Type B pancreatic cell (in vitro differentiated cells): ENCODE measurements at regions not wholly inside any gene's neighbourhood (a gene's known extent, or its start where the extent isn't known, plus 50 kb on each side); places are given as distances from the start of the nearest gene placed in this dataset.

Source experiments
- DNase-seq: peaks from one replicate; pipeline ENCODE4 v3.0.0; 2021; ENCODE audit warnings: mixed read lengths; ENCODE audit not compliant: unreplicated experiment; ENCODE audit errors: extremely low spot score
- H3K27ac Mint-ChIP-seq: 2 replicates; pipeline ENCODE4 v1.8.0; 2021; ENCODE audit warnings: mild to moderate bottlenecking, mixed read lengths
- H3K27me3 Mint-ChIP-seq: 2 replicates; pipeline ENCODE4 v1.8.0; 2021; ENCODE audit warnings: mixed read lengths
- H3K36me3 Mint-ChIP-seq: 2 replicates; pipeline ENCODE4 v1.8.0; 2021; ENCODE audit warnings: mixed read lengths
- H3K4me1 Mint-ChIP-seq: one replicate; pipeline ENCODE4 v1.8.0; 2021; ENCODE audit warnings: mixed read lengths; ENCODE audit not compliant: unreplicated experiment
- H3K4me3 Mint-ChIP-seq: 2 replicates; pipeline ENCODE4 v1.8.0; 2021; ENCODE audit warnings: mild to moderate bottlenecking, mixed read lengths
- H3K9me3 Mint-ChIP-seq: 2 replicates; pipeline ENCODE4 v1.8.0; 2021; ENCODE audit warnings: mixed read lengths
- CTCF ChIP-seq: fragments of 200-600 bp; sonication (generic); conservative IDR thresholded peaks from 2 replicates; pipeline ENCODE4 v1.5.0; 2021; ENCODE audit warnings: antibody characterized with exemption, mild to moderate bottlenecking

GRCh38 chr5:60366489-60366888 is 333.5 kb downstream of the DEPDC1B start:
- Mint-ChIP-seq H3K27ac (no peak overlapping the region), H3K9me3 (no peaks in the 10 kb centered on the region), H3K4me1 (peaks cover 5% of the 10 kb centered on the region), H3K4me3 (no peak overlapping the region), H3K27me3 (peaks cover 4% of the 10 kb centered on the region), H3K36me3 (no peaks in the 10 kb centered on the region)
- no peak for DNase-seq
- no peak for TF ChIP-seq CTCF

- DNase-seq, result no peak
- peaks cover 5% of the 10 kb centered on the region for H3K4me1 Mint-ChIP-seq
- H3K4me3 Mint-ChIP-seq, result no peak overlapping the region
- H3K27ac Mint-ChIP-seq, result no peak overlapping the region
- no peak for TF ChIP-seq CTCF
- no peaks in the 10 kb centered on the region for H3K36me3 Mint-ChIP-seq
- H3K9me3 Mint-ChIP-seq, result no peaks in the 10 kb centered on the region
- H3K27me3 Mint-ChIP-seq, result peaks cover 4% of the 10 kb centered on the region
Observed at GRCh38 chr5:60365001-60365400, 335.0 kb downstream of the DEPDC1B start.

GRCh38 chr5:60362158-60362557 is 337.8 kb downstream of the DEPDC1B start:
- TF ChIP-seq CTCF, result no peak
- Mint-ChIP-seq H3K36me3 (no peaks in the 10 kb centered on the region), H3K27me3 (no peaks in the 10 kb centered on the region), H3K4me3 (no peak overlapping the region), H3K9me3 (no peaks in the 10 kb centered on the region), H3K27ac (no peak overlapping the region), H3K4me1 (peaks cover 4% of the 10 kb centered on the region)
- DNase-seq, result no peak

GRCh38 chr5:60360355-60360754 is 339.6 kb downstream of the DEPDC1B start:
- Mint-ChIP-seq H3K27me3 (no peaks in the 10 kb centered on the region), H3K36me3 (no peaks in the 10 kb centered on the region), H3K27ac (no peak overlapping the region), H3K9me3 (no peaks in the 10 kb centered on the region), H3K4me1 (peaks cover 13% of the 10 kb centered on the region), H3K4me3 (no peak overlapping the region)
- DNase-seq, result no peak
- TF ChIP-seq CTCF, result no peak

GRCh38 chr5:60357302-60357701 is 342.7 kb downstream of the DEPDC1B start:
- no peak overlapping the region for H3K4me3 Mint-ChIP-seq
- no peak for TF ChIP-seq CTCF
- no peak overlapping the region for H3K27ac Mint-ChIP-seq
- peaks cover 13% of the 10 kb centered on the region for H3K4me1 Mint-ChIP-seq
- H3K36me3 Mint-ChIP-seq, result no peaks in the 10 kb centered on the region
- no peaks in the 10 kb centered on the region for H3K9me3 Mint-ChIP-seq
- DNase-seq, result no peak
- no peaks in the 10 kb centered on the region for H3K27me3 Mint-ChIP-seq

GRCh38 chr5:60356745-60357144 is 343.2 kb downstream of the DEPDC1B start:
- no peak overlapping the region for H3K27ac Mint-ChIP-seq
- no peaks in the 10 kb centered on the region for H3K9me3 Mint-ChIP-seq
- H3K27me3 Mint-ChIP-seq, result no peaks in the 10 kb centered on the region
- no peaks in the 10 kb centered on the region for H3K36me3 Mint-ChIP-seq
- no peak overlapping the region for H3K4me3 Mint-ChIP-seq
- no peak for DNase-seq
- no peak for TF ChIP-seq CTCF
- peaks cover 13% of the 10 kb centered on the region for H3K4me1 Mint-ChIP-seq
